GM12873 (cell line): ENCODE measurements at regions not wholly inside any gene's neighbourhood (a gene's known extent, or its start where the extent isn't known, plus 50 kb on each side); places are given as distances from the start of the nearest gene placed in this dataset.

Source experiments
- TF ChIP-seq, protein P1 (sequence below): IDR thresholded peaks from 2 replicates; pipeline ENCODE4 v1.5.1; 2012; ENCODE audit warnings: low read depth, mild to moderate bottlenecking, moderate library complexity, low read length, control low read depth; ENCODE audit not compliant: insufficient read depth; ENCODE audit errors: missing control alignments

GRCh38 chr5:174204535-174205313 is 159.2 kb downstream of the NSG2 start:
- TF ChIP-seq, protein P1, sequence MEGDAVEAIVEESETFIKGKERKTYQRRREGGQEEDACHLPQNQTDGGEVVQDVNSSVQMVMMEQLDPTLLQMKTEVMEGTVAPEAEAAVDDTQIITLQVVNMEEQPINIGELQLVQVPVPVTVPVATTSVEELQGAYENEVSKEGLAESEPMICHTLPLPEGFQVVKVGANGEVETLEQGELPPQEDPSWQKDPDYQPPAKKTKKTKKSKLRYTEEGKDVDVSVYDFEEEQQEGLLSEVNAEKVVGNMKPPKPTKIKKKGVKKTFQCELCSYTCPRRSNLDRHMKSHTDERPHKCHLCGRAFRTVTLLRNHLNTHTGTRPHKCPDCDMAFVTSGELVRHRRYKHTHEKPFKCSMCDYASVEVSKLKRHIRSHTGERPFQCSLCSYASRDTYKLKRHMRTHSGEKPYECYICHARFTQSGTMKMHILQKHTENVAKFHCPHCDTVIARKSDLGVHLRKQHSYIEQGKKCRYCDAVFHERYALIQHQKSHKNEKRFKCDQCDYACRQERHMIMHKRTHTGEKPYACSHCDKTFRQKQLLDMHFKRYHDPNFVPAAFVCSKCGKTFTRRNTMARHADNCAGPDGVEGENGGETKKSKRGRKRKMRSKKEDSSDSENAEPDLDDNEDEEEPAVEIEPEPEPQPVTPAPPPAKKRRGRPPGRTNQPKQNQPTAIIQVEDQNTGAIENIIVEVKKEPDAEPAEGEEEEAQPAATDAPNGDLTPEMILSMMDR: no peak

GRCh38 chr5:174205939-174206338 is 160.4 kb downstream of the NSG2 start:
- TF ChIP-seq, protein P1: no peak

GRCh38 chr5:174210596-174211276 is 165.2 kb downstream of the NSG2 start:
- TF ChIP-seq, protein P1: no peak

- TF ChIP-seq, protein P1: no peak
Observed at GRCh38 chr5:174211277-174211626, 165.7 kb downstream of the NSG2 start.

GRCh38 chr5:174217527-174217926 is 172.0 kb downstream of the NSG2 start:
- TF ChIP-seq, protein P1: no peak

GRCh38 chr5:174218162-174218561 is 172.7 kb downstream of the NSG2 start:
- TF ChIP-seq, protein P1: no peak

GRCh38 chr5:174220417-174220816 is 174.9 kb downstream of the NSG2 start:
- TF ChIP-seq, protein P1: no peak
